ENCODE measurements at regions not wholly inside any gene's neighbourhood (a gene's known extent, or its start where the extent isn't known, plus 50 kb on each side); places are given as distances from the start of the nearest gene placed in this dataset.
"Not testable (repeated sequence)": the region's sequence is repeated elsewhere in the genome, so short reads cannot be mapped to it uniquely, and the experiment has no call there.

DNA sequence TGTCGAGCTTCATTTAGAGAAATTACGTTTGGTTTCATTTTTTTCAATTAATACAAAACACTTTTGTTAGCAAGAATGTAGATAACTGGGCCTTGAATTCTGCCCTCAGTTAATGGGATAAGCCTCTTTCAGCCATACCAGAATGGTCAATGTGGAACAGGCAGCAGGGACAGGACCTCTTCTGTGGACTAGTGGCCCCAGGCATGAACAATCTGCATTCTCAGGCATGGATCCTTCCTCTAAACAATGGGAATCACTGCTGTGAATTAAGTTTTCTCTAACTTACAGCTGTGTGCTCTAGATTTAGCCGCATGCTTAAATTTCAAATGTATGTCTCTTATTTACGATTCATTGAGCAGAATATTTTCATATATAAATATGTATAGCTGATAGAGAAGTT lies 237.7 kb upstream of the PRKCQ start:
- no peak for DNase-seq (ENCODE audit: low read depth in 2 of 2)

- DNase-seq (ENCODE audit: low read depth in 2 of 2), result no peak
Measured at GRCh38 chr10:6815346-6815745, 235.3 kb upstream of the PRKCQ start.

DNA sequence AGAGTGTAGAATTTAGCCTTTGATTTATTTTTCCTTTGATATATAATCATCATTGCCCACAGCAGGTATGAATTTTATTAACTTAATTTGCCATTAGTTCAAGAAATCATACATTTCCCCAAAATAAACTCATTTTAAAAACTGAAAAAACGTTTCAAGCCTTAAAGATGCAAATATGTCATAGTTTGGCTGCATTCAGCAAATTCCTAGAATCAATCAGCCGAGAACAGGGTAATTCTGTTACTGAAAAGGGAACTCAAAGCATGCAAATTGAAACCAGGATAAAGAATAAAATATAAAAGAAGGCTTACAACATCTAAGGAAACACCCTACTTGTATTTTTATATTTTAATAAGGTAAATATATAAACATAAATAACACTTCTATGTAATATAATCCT lies 233.8 kb upstream of the PRKCQ start:
- DNase-seq (ENCODE audit: low read depth in 2 of 2), result no peak

GRCh38 chr10:6813306-6813705 lies 233.2 kb upstream of the PRKCQ start:
- no peak for DNase-seq (ENCODE audit: low read depth in 2 of 2)

DNA sequence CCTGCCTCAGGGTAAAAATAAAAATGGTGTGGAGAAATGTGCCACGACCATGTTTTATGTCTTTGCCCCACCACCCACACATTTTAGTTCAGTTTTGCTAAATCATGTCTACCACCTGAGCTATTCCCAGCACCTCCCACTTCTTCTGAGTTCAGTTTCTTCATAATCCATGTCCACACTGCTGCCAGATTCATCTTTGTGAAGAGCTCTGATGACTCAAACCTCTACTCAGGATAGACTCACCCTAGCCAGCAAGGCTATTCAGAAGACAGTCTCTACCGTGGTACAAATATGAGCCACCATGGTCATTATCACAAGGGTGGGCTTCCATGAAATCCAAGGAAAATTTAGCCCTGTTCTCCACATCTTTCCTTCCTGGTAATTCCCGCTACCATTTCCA lies 231.1 kb upstream of the PRKCQ start:
- no peak for DNase-seq (ENCODE audit: low read depth in 2 of 2)

DNA sequence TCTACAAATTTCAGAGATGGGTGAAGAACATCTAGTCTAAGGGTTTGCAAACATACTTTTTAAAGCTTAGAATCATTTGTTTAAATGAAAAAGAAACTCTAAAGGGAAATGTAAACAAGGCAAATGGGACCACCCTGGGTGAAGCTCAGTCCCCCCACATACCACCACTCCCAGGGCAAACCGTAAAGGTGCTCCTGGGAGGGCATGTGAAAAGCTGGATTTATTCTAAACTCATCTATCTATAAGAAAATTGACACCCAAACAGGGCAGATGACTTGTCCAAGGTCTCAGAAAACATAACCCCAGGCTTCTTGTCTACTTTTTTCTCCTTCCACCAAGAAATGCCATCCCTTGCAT lies 223.3 kb upstream of the PRKCQ start:
- DNase-seq (ENCODE audit: low read depth in 2 of 2), result no peak

- DNase-seq (ENCODE audit: low read depth in 2 of 2), result no peak
Measured at GRCh38 chr10:6802759-6803426, 222.8 kb upstream of the PRKCQ start.

DNA sequence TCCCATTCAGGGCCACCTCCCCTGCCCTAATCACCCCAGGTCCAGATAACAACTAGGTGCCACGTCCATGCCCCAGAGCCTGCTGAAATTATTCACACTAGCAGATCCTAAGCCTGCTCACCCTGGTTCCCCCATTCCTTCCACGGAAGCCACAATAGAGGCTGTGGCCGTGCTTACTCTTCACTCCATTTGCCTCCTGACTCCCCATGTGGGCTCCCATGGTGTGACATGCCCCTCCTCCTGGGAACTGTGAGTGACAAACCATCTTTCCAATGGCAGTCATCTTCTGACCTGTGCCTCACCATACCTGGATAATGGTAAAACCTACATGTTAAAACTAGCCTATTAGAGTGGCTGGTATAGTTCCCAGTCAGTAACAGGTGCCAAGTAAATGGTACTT lies 216.2 kb upstream of the PRKCQ start:
- no peak for DNase-seq (ENCODE audit: low read depth in 2 of 2)

DNA sequence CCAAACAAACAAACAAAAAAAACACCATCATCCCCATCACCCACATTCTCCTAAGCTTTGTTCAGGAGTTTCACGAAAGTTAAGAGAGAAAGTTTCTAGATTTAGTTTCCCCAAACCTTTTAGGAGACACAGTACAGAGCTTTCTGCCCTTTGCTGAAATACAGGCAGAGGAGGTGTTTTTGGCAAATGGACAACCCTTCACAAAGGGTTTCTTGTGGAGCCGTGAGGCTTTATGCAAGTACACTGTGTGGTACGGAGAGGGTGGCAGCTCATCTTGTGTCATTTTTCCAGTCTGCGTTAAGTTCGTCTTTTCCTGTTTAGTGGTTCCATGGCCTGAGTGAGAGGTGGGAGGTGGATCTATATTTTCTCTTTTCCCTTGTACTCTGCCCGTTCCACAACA lies 215.5 kb upstream of the PRKCQ start:
- no peak for DNase-seq (ENCODE audit: low read depth in 2 of 2)

GRCh38 chr10:6794841-6795240 lies 214.8 kb upstream of the PRKCQ start:
- DNase-seq (ENCODE audit: low read depth in 2 of 2), result not testable (repeated sequence)

DNA sequence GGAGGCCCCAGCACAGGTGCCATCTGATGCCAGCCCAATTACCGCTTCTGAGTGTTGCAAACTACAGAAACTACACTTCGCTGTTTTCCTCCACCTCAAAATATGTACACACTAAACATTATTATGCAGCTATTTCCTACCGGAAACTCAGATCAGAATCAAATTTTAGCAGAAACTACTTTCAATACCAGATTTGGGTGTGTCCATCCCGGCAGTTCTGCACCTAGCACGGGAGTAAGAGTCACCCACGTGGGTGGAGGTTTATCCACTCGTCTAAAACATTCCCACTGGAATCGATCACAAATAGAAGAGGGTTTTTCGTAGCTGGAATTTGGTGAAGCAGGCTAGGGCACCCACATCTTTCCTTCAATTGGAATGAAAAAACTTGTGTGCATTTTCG lies 214.4 kb upstream of the PRKCQ start:
- DNase-seq (ENCODE audit: low read depth in 2 of 2), result no peak

DNA sequence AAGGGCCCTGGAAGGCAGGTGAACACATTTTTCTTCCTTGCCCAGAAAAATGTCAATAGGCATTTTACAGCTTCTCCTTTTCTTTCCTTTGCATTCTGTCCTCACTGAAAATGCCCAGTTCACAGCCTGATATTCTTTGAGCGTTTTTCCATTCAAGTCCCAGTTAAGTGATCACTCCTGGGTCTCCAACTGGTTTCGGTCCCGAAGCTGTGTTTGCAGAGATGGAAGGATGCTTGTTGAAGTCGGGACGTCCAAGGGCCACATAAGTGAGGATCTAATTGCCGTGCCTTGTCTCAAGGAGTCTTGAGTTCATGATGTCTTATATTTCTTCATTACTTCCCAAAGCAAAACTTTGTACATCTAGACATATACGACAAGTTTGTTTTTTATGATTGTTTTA lies 208.7 kb upstream of the PRKCQ start:
- no peak for DNase-seq (ENCODE audit: low read depth in 2 of 2)

- no peak for DNase-seq (ENCODE audit: low read depth in 2 of 2)
Measured at GRCh38 chr10:6788231-6788630, 208.2 kb upstream of the PRKCQ start.

GRCh38 chr10:6787718-6788117 lies 207.6 kb upstream of the PRKCQ start:
- DNase-seq (ENCODE audit: low read depth in 2 of 2), result no peak

- DNase-seq (ENCODE audit: low read depth in 2 of 2), result no peak
Measured at GRCh38 chr10:6787091-6787490, 207.0 kb upstream of the PRKCQ start.

GRCh38 chr10:6786579-6787031 lies 206.5 kb upstream of the PRKCQ start:
- no peak for DNase-seq (ENCODE audit: low read depth in 2 of 2)

GRCh38 chr10:6784429-6784828 lies 204.4 kb upstream of the PRKCQ start:
- DNase-seq (ENCODE audit: low read depth in 2 of 2), result not testable (repeated sequence)

GRCh38 chr10:6783471-6783870 lies 203.4 kb upstream of the PRKCQ start:
- DNase-seq (ENCODE audit: low read depth in 2 of 2), result no peak

DNA sequence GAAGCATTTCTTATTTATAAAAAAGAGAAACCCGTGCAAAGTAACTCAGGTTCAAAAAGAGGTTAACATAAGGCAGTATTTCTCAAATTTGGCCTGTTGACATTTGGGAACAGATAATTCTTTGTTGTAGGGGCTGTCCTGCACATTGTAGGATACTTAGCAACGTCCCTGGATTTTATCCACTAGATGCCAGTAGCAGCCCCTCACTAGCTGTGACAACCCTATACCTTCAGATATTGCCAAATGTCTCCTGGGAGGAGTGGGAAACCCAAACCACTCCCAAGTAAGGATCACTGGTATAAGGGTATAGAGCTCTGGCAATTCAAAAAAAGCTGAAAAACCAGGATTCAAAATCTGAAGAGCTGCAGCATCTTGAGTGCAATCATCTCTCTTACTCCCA lies 202.3 kb upstream of the PRKCQ start:
- DNase-seq (ENCODE audit: low read depth in 2 of 2), result no peak

DNA sequence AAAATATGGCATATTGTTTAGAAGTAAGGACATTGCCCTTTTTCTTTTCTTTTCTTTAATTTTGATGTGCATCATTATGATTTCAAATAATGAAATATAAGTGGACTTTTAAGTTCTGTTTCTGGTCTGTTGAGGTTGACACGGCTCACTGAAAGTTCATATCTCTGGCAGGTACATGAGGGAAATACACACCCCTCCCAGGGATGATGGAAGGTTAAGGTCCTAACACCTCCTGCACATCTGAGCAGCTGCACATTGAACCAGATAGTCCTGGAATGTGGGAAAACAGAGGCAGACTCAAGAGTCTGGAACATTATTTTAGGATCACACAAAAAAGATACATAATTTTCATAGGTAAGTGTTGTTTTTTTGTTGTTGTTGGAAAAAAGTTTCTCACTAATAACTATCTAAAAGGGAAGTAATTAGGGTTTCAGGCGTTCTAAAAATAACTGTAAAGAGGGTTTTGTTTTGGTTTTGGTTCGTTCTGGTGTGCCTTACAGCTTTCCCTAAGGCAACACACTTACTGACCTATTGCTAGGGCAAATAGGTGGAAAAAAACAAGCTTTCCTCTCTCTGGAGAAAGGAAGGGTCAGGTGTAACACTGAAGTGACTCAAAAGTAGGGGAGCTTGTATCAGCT lies 201.2 kb upstream of the PRKCQ start:
- no peak for DNase-seq (ENCODE audit: low read depth in 2 of 2)

DNA sequence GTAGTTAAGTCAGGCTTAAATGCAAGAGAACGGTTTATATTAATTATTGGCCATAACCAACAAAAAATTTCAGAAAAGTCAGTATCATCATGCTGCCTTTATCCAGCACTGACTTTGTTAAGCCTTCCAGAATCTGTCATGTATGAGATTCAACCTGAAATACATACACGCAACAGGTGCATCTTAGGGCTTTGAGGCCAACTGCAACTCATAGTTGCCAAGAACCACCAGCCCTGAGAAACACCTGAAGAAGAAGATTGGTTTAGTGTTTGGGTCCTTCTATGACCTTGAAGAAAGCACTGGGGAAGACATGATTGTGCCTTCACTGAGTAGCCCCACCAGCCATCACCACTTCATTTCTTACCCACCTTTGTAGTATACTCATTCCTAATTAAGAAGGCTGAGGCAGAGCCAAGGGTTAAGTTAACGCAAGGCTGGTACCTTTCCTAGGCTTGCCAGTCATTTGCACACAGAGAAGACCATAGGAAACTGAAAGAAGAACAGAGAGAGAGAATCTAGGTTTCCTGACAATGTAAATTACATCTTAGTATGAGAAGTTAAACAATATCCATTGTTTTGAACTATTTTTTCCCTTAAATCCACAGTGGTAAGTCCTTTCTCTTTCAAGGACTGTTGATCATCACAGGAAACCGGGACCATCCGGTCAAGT lies 200.1 kb upstream of the PRKCQ start:
- DNase-seq (ENCODE audit: low read depth in 2 of 2), result no peak

DNA sequence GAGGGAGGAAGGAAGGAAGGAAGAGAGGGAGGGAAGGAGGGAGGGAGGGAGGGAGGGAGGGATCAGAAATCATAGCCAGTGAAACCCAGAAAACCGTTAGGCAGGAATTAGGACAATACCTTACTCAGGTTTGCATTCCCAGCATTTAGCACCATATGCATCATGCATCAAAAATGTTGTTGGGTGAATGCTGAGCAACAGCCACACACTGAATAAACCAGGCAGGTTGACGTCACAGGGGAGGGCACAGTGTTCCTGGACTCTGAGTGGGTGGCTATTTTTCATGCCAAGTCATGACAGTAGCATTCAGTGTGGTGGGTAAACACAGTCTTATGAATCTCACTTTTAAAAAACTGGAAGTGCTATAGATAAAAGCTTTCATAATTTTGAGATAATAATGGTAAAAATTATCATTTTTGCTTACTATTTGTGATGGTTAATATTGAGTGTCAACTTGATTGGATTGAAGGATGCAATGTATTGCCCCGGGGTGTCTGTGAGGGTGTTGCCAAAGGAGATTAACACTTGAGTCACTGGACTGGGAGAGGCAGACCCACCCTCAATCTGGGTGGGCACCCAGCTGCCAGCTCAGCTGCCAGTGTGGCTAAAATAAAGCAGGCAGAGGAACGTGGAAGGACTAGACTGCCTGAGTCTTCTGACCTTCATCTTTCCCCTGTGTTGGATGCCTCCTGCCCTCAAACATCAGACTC lies 199.1 kb upstream of the PRKCQ start:
- DNase-seq (ENCODE audit: low read depth in 2 of 2), result no peak

GRCh38 chr10:6776170-6776569 lies 196.1 kb upstream of the PRKCQ start:
- no peak for DNase-seq (ENCODE audit: low read depth in 2 of 2)
